Lung (tissue), 11 donors: ENCODE measurements at regions not wholly inside any gene's neighbourhood (a gene's known extent, or its start where the extent isn't known, plus 50 kb on each side); places are given as distances from the start of the nearest gene placed in this dataset.
A peak's percentile ranks its signal among the peaks of the same experiment; 100 is the strongest.

Experiments used
- ATAC-seq: fragments of 200-7000 bp; cut with Tn5 transposase; one replicate; pipeline ENCODE4 v1.9.1; 2020; ENCODE audit warnings: moderate number of reproducible peaks; ENCODE audit not compliant: insufficient read depth, low FRiP score
- DNase-seq, 3 donors: peaks; one replicate each; pipeline ENCODE4 v3.0.0-alpha.2; 2013 to 2017
- H3K27ac ChIP-seq, 2 donors: one replicate each; pipeline ENCODE4 v1.5.1; 2013; ENCODE audit warnings: mild to moderate bottlenecking in 2 of 2, moderate library complexity in 2 of 2, control low read depth in 1 of 2, inconsistent platforms in 1 of 2, low read depth in 1 of 2, low read length in 1 of 2
- H3K27me3 ChIP-seq, 3 donors: one replicate each; pipeline ENCODE4 v1.5.1; 2013; ENCODE audit warnings: low read length in 2 of 3; ENCODE audit not compliant: control insufficient read depth in 3 of 3, insufficient read depth in 3 of 3
- H3K36me3 ChIP-seq, 4 donors: one replicate each; pipeline ENCODE4 v1.5.1; 2013; ENCODE audit warnings: low read length in 4 of 4, mild to moderate bottlenecking in 1 of 4, moderate library complexity in 1 of 4; ENCODE audit not compliant: control insufficient read depth in 4 of 4, insufficient read depth in 4 of 4
- H3K4me1 ChIP-seq, 5 donors: one replicate each; pipeline ENCODE4 v1.5.1; 2013; ENCODE audit warnings: low read length in 5 of 5, mild to moderate bottlenecking in 2 of 5, moderate library complexity in 1 of 5; ENCODE audit not compliant: control insufficient read depth in 5 of 5, insufficient read depth in 5 of 5
- H3K4me3 ChIP-seq: one replicate; pipeline ENCODE4 v1.5.1; 2013; ENCODE audit warnings: mild to moderate bottlenecking, control low read depth, moderate library complexity
- H3K9ac ChIP-seq, 2 donors: one replicate each; pipeline ENCODE4 v1.5.1; 2013; ENCODE audit warnings: low read length in 2 of 2, control low read depth in 1 of 2; ENCODE audit not compliant: insufficient read depth in 1 of 2
- H3K9me3 ChIP-seq, 4 donors: one replicate each; pipeline ENCODE4 v1.5.1; 2013; ENCODE audit warnings: low read length in 3 of 4, mild to moderate bottlenecking in 1 of 4, moderate library complexity in 1 of 4; ENCODE audit not compliant: control insufficient read depth in 4 of 4, insufficient read depth in 3 of 4
- WGBS, 2 donors: extraction: QIAGEN DNeasy Blood & Tissue Kit; methylation state at CpG; one replicate each; pipeline ENCODE4 v1.1.7; 2013; 5-methylcytosine and 5-hydroxymethylcytosine counted together
- TF ChIP-seq, protein P1 (sequence below): IDR thresholded peaks from 2 replicates; pipeline ENCODE4 v1.5.1; 2012; ENCODE audit warnings: mild to moderate bottlenecking; ENCODE audit errors: control extremely low read depth, extremely low read depth
- donor health status: control.
- donor health status: control.
- donor health status: Bipolar disorder and iron deficiency.
- donor health status: healthy.
- donor health status: DM: yes; HTN: yes; CAD: no.

DNA sequence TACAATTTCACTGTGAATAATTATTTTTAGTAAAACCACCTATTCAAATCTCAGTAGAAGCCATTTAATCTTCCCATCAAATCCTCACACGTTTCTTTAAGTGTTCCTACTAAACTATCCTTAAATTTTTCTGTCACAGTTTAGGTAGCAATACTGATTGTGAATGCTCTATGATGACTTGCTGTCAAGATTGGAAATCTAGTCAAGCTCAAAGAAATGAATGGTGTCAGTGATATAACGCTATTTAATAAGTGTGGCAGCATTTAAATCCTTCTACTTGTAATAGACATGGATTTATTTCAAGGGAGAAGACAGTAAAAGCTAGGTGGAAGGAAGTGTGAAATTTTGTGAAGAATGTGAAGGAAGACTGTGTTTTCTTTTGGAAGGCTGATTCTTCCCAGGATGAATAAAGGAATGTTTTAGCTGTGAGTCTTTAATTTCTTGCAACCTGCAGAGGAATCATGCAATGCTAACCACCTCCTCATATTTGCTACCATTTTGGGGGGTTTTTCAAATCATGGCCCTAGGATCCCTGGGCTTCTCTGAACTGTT is 936.7 kb upstream of the NEGR1 start:
- WGBS, 2 donors = 52 to 62% methylated on average over 2 of the region's 2 CpGs
- Histone ChIP-seq H3K9me3 (peaks cover 0 to 6% (median 2%) of the 10 kb centered on the region in 4 donors), H3K27me3 (no peaks in the 10 kb centered on the region), H3K27ac (no peak overlapping the region), H3K4me1 (no peaks in the 10 kb centered on the region), H3K36me3 (no peaks in the 10 kb centered on the region), H3K9ac (no peak overlapping the region), H3K4me3 (no peak overlapping the region)
- DNase-seq (no peak), ATAC-seq (no peak)
- TF ChIP-seq, protein P1, sequence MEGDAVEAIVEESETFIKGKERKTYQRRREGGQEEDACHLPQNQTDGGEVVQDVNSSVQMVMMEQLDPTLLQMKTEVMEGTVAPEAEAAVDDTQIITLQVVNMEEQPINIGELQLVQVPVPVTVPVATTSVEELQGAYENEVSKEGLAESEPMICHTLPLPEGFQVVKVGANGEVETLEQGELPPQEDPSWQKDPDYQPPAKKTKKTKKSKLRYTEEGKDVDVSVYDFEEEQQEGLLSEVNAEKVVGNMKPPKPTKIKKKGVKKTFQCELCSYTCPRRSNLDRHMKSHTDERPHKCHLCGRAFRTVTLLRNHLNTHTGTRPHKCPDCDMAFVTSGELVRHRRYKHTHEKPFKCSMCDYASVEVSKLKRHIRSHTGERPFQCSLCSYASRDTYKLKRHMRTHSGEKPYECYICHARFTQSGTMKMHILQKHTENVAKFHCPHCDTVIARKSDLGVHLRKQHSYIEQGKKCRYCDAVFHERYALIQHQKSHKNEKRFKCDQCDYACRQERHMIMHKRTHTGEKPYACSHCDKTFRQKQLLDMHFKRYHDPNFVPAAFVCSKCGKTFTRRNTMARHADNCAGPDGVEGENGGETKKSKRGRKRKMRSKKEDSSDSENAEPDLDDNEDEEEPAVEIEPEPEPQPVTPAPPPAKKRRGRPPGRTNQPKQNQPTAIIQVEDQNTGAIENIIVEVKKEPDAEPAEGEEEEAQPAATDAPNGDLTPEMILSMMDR = no peak

DNA sequence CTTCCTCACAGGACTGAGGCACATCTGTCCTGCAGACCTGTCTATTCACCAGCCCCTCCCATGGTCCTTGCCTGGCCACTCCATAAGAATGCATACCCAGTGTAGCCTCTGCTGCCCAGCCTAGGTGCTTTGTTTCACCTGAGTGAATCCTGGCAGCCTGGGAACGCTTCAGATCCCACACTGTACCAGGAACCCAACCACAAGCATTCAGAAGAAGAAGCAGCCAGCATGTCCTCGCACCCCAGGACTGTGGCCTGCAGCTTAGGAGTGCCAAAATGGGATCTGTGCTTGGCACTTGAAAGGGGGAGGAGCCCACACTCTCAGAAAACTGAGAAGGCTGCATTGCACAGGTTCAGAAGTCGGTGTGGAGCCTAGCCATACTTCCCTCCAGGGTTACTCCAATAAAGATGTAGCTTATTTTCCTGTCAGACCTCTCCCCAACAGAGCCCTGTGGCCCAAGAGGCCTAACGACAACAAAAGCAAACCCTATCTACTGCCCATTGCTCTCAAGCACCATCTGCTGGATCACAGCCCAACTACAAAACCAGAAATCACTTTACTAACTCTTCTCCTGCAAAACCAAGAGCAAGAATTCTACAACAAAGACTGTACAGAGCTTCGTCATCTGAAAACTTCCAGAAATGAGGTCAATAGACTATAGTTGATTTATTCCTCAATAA is 923.1 kb upstream of the NEGR1 start:
- no peak overlapping the region for H3K9ac ChIP-seq
- WGBS, 2 donors = 67 to 76% methylated on average over 5 of the region's 5 CpGs
- TF ChIP-seq, protein P1 = no peak
- peaks cover 0 to 4% (median 2%) of the 10 kb centered on the region in 4 donors for H3K9me3 ChIP-seq
- ATAC-seq (no peak), DNase-seq (peak in 1 of 3 donors; percentile 0)
- H3K36me3 ChIP-seq = no peaks in the 10 kb centered on the region
- no peak overlapping the region for H3K4me3 ChIP-seq
- no peak overlapping the region for H3K27ac ChIP-seq
- H3K27me3 ChIP-seq = no peaks in the 10 kb centered on the region
- H3K4me1 ChIP-seq = no peaks in the 10 kb centered on the region

DNA sequence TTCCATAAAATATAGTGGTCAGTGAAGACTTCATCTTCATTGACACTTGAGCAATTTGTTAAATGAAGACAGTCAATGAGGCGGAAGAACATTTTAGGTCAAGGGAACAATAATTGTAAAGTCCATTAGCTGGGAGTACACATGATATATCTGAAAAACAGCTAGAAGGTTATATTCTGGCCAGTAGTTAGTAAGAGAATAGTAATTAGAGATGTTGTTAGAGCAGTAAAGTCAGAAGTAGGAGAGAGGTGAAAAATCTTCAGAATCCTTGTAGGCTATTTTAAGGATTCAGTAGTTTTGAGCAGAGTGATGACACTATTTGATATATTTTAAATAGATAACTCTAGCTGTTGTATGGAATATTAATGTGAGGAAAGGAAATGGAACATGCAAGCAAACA is 915.6 kb upstream of the NEGR1 start:
- no peak overlapping the region for H3K4me3 ChIP-seq
- TF ChIP-seq, protein P1 = no peak
- no peaks in the 10 kb centered on the region for H3K4me1 ChIP-seq
- H3K9me3 ChIP-seq = peaks cover 0 to 1% (median 0%) of the 10 kb centered on the region in 4 donors
- no peak overlapping the region for H3K9ac ChIP-seq
- WGBS, 2 donors = 95 to 96% methylated on average over 1 of the region's 1 CpG
- no peaks in the 10 kb centered on the region for H3K36me3 ChIP-seq
- H3K27me3 ChIP-seq = no peaks in the 10 kb centered on the region
- H3K27ac ChIP-seq = no peak overlapping the region
- ATAC-seq = no peak
- DNase-seq = no peak
